ENCODE measurements at regions not wholly inside any gene's neighbourhood (a gene's known extent, or its start where the extent isn't known, plus 50 kb on each side); places are given as distances from the start of the nearest gene placed in this dataset.

GRCh38 chr4:111020476-111020875, 397.6 kb upstream of the PITX2 start:
- TF ChIP-seq CTCF (IDR thresholded peaks at IDR 0.05; ENCODE audit: poor library complexity) = no peak
- no peak for TF ChIP-seq EZH2phosphoT487 (IDR thresholded peaks at IDR 0.05; ENCODE audit: low read depth, severe bottlenecking, unreplicated experiment)
- no peak for TF ChIP-seq EZH2 (IDR thresholded peaks at IDR 0.05; ENCODE audit: borderline replicate concordance)
